ENCODE measurements at regions not wholly inside any gene's neighbourhood (a gene's known extent, or its start where the extent isn't known, plus 50 kb on each side); places are given as distances from the start of the nearest gene placed in this dataset.

GRCh38 chr12:107464644-107465043 lies 221.0 kb upstream of the PWP1 start:
- no peak for ATAC-seq
- TF ChIP-seq ZNF565 (CRISPR knock-in tag; conservative IDR thresholded peaks at IDR 0.05; ENCODE audit: low read depth) (no peak), ZNF70 (CRISPR knock-in tag; IDR thresholded peaks at IDR 0.05) (no peak), TCF4 (CRISPR knock-in tag; IDR thresholded peaks at IDR 0.05; ENCODE audit: borderline replicate concordance) (no peak), GLIS3 (CRISPR knock-in tag; IDR thresholded peaks at IDR 0.05) (no peak), PPARA (CRISPR knock-in tag; IDR thresholded peaks at IDR 0.05; ENCODE audit: borderline replicate concordance) (no peak), ZNF8 (CRISPR knock-in tag; IDR thresholded peaks at IDR 0.05) (no peak), ISL1 (CRISPR knock-in tag; IDR thresholded peaks at IDR 0.05) (no peak), OSR1 (CRISPR knock-in tag; IDR thresholded peaks at IDR 0.05) (no peak), CSDC2 (CRISPR knock-in tag; IDR thresholded peaks at IDR 0.05) (no peak)

- ATAC-seq, result no peak
- TF ChIP-seq BACH2 (CRISPR knock-in tag; IDR thresholded peaks at IDR 0.05; ENCODE audit: borderline replicate concordance), result no peak
- TF ChIP-seq ZFP30 (CRISPR knock-in tag; IDR thresholded peaks at IDR 0.05), result no peak
- TF ChIP-seq ZNF8 (CRISPR knock-in tag; IDR thresholded peaks at IDR 0.05), result no peak
- TF ChIP-seq TSHZ2 (CRISPR knock-in tag; IDR thresholded peaks at IDR 0.05), result no peak
- TF ChIP-seq ZNF70 (CRISPR knock-in tag; IDR thresholded peaks at IDR 0.05), result no peak
Observed at GRCh38 chr12:107465625-107466024, 220.0 kb upstream of the PWP1 start.

- ATAC-seq, result no peak
- TF ChIP-seq ESRRG (CRISPR knock-in tag; IDR thresholded peaks at IDR 0.05) (no peak), ZC3H10 (CRISPR knock-in tag; IDR thresholded peaks at IDR 0.05) (no peak), RARB (CRISPR knock-in tag; IDR thresholded peaks at IDR 0.05) (no peak), ZNF70 (CRISPR knock-in tag; IDR thresholded peaks at IDR 0.05) (no peak), TCF4 (CRISPR knock-in tag; IDR thresholded peaks at IDR 0.05; ENCODE audit: borderline replicate concordance) (no peak), CREB5 (CRISPR knock-in tag; IDR thresholded peaks at IDR 0.05; ENCODE audit: low read depth) (no peak), TSHZ2 (CRISPR knock-in tag; IDR thresholded peaks at IDR 0.05) (no peak), PPARA (CRISPR knock-in tag; IDR thresholded peaks at IDR 0.05; ENCODE audit: borderline replicate concordance) (no peak), TOX (CRISPR knock-in tag; IDR thresholded peaks at IDR 0.05; ENCODE audit: borderline replicate concordance) (no peak), ISL1 (CRISPR knock-in tag; IDR thresholded peaks at IDR 0.05) (no peak), CSRNP3 (CRISPR knock-in tag; IDR thresholded peaks at IDR 0.05) (no peak), GLIS3 (CRISPR knock-in tag; IDR thresholded peaks at IDR 0.05) (no peak), SNAI2 (CRISPR knock-in tag; IDR thresholded peaks at IDR 0.05) (no peak), ARNTL (CRISPR knock-in tag; IDR thresholded peaks at IDR 0.05; ENCODE audit: borderline replicate concordance, low read depth) (no peak), ZNF8 (CRISPR knock-in tag; IDR thresholded peaks at IDR 0.05) (no peak), PATZ1 (CRISPR knock-in tag; IDR thresholded peaks at IDR 0.05; ENCODE audit: borderline replicate concordance) (no peak), OSR1 (CRISPR knock-in tag; IDR thresholded peaks at IDR 0.05) (no peak), ZFP30 (CRISPR knock-in tag; IDR thresholded peaks at IDR 0.05) (no peak)
Observed at GRCh38 chr12:107467716-107468115, 217.9 kb upstream of the PWP1 start.
